Activated naive CD8-positive, alpha-beta T cell (primary cell): ENCODE measurements at regions not wholly inside any gene's neighbourhood (a gene's known extent, or its start where the extent isn't known, plus 50 kb on each side); places are given as distances from the start of the nearest gene placed in this dataset.

Source experiments
- H3K27ac Mint-ChIP-seq: one replicate; pipeline ENCODE4 v1.8.0; 2021; ENCODE audit warnings: mixed read lengths
- H3K27me3 Mint-ChIP-seq: one replicate; pipeline ENCODE4 v1.8.0; 2021; ENCODE audit warnings: mixed read lengths
- H3K36me3 Mint-ChIP-seq: one replicate; pipeline ENCODE4 v1.8.0; 2021; ENCODE audit warnings: mixed read lengths
- H3K4me1 Mint-ChIP-seq: one replicate; pipeline ENCODE4 v1.8.0; 2021; ENCODE audit warnings: low read depth, mixed read lengths
- H3K4me3 Mint-ChIP-seq: one replicate; pipeline ENCODE4 v1.8.0; 2021; ENCODE audit warnings: mild to moderate bottlenecking, mixed read lengths
- H3K9me3 Mint-ChIP-seq: one replicate; pipeline ENCODE4 v1.8.0; 2021; ENCODE audit warnings: low read depth, mixed read lengths

GRCh38 chr1:235043234-235043633 lies 85.4 kb downstream of the TOMM20 start:
- Mint-ChIP-seq H3K27me3 (no peaks in the 10 kb centered on the region), H3K4me3 (no peak overlapping the region), H3K36me3 (peaks cover 5% of the 10 kb centered on the region), H3K27ac (no peak overlapping the region), H3K9me3 (peaks cover 9% of the 10 kb centered on the region), H3K4me1 (peaks cover 18% of the 10 kb centered on the region)

DNA sequence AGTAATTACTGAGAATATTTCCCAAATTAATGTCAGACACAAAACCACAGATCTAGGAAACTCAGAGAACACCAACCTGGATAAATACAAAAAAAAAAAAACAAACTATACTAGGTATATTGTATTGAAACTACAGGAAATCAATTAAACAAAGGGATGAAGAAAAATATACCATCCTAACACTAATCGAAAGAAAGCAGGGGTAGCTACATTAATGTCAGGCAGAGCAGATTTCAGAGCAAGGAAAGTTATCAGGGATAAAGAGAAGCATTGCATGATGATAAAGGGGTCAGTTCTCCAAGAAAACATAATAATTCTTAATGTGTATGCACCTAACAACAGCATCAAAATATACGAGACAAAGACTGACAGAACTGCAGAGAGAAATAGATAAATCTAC lies 89.9 kb downstream of the TOMM20 start:
- Mint-ChIP-seq H3K9me3 (peaks cover 13% of the 10 kb centered on the region), H3K4me1 (peaks cover 8% of the 10 kb centered on the region), H3K36me3 (peaks cover 9% of the 10 kb centered on the region), H3K27ac (no peak overlapping the region), H3K4me3 (no peak overlapping the region), H3K27me3 (no peaks in the 10 kb centered on the region)

GRCh38 chr1:235035928-235036327 lies 92.7 kb downstream of the TOMM20 start:
- Mint-ChIP-seq H3K4me1 (peaks cover 2% of the 10 kb centered on the region), H3K4me3 (no peak overlapping the region), H3K27me3 (no peaks in the 10 kb centered on the region), H3K27ac (no peak overlapping the region), H3K36me3 (peaks cover 9% of the 10 kb centered on the region), H3K9me3 (peaks cover 13% of the 10 kb centered on the region)

DNA sequence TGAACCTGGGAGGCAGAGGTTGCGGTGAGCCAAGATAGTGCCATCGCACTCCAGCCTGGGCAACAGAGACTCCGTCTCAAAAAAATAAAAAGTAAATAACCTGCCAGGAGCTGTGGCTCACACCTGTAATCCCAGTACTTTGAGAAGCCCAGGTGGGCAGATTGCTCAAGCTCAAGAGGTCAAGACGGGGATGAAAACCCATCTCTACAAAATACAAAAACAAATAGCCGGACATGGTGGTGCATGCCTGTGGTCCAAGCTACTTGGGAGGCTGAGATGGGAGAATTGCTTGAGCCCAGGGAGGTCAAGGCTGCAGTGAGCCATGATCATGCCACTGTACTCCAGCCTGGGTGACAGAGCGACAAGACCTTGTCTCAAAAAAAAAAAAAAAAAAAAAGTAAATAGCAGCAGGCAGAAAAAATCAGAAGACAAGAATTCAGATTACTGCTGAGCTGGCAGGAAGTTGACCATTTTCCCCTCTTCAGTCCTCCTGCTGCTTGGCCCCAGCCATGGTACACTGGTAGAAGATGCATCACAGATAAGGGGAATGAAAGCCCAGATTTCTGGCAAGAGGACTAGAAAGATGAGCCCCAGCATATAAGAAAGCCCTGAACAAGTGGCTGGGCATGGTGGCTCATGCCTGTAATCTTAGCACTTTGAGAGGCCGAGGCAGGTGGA lies 97.6 kb downstream of the TOMM20 start:
- Mint-ChIP-seq H3K27me3 (no peaks in the 10 kb centered on the region), H3K9me3 (peaks cover 3% of the 10 kb centered on the region), H3K4me3 (no peak overlapping the region), H3K27ac (no peak overlapping the region), H3K36me3 (no peaks in the 10 kb centered on the region), H3K4me1 (peaks cover 2% of the 10 kb centered on the region)

DNA sequence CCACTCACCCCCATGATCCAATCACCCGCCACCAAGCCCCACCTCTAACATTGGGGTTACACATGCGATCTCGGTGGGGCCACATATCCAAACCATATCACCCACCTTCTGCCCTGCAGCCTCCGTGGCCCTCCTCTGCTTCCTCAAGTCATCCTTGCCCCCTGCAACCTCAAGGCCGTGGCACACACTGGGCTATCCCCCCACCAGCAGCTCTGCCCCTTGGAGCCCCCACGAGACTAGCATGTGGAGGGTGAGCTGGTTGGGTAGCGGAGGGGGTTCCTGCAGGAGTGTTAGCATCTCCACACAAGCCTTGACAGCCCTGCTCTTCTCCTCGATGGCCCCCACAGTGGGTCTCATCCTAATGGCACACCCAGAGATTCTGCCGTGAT lies 100.8 kb downstream of the TOMM20 start:
- Mint-ChIP-seq H3K27me3 (no peaks in the 10 kb centered on the region), H3K36me3 (no peaks in the 10 kb centered on the region), H3K4me1 (peaks cover 3% of the 10 kb centered on the region), H3K9me3 (peaks cover 3% of the 10 kb centered on the region), H3K27ac (no peak overlapping the region), H3K4me3 (no peak overlapping the region)

- H3K27ac Mint-ChIP-seq: no peak overlapping the region
- peaks cover 8% of the 10 kb centered on the region for H3K4me1 Mint-ChIP-seq
- H3K27me3 Mint-ChIP-seq: no peaks in the 10 kb centered on the region
- no peaks in the 10 kb centered on the region for H3K36me3 Mint-ChIP-seq
- H3K4me3 Mint-ChIP-seq: peak overlapping the region; percentile 11
- H3K9me3 Mint-ChIP-seq: peaks cover 3% of the 10 kb centered on the region
These were observed 101.4 kb downstream of the TOMM20 start for GRCh38 chr1:235027076-235027861.

GRCh38 chr1:235025422-235025984 lies 103.1 kb downstream of the TOMM20 start:
- Mint-ChIP-seq H3K27me3 (no peaks in the 10 kb centered on the region), H3K4me3 (no peak overlapping the region), H3K27ac (no peak overlapping the region), H3K4me1 (peaks cover 9% of the 10 kb centered on the region), H3K9me3 (peaks cover 3% of the 10 kb centered on the region), H3K36me3 (no peaks in the 10 kb centered on the region)

GRCh38 chr1:235024711-235025421 lies 103.8 kb downstream of the TOMM20 start:
- Mint-ChIP-seq H3K27me3 (no peaks in the 10 kb centered on the region), H3K4me3 (no peak overlapping the region), H3K9me3 (peaks cover 3% of the 10 kb centered on the region), H3K4me1 (peaks cover 11% of the 10 kb centered on the region), H3K27ac (no peak overlapping the region), H3K36me3 (no peaks in the 10 kb centered on the region)

- peaks cover 3% of the 10 kb centered on the region for H3K9me3 Mint-ChIP-seq
These were observed 104.8 kb downstream of the TOMM20 start for GRCh38 chr1:235023711-235024439.

DNA sequence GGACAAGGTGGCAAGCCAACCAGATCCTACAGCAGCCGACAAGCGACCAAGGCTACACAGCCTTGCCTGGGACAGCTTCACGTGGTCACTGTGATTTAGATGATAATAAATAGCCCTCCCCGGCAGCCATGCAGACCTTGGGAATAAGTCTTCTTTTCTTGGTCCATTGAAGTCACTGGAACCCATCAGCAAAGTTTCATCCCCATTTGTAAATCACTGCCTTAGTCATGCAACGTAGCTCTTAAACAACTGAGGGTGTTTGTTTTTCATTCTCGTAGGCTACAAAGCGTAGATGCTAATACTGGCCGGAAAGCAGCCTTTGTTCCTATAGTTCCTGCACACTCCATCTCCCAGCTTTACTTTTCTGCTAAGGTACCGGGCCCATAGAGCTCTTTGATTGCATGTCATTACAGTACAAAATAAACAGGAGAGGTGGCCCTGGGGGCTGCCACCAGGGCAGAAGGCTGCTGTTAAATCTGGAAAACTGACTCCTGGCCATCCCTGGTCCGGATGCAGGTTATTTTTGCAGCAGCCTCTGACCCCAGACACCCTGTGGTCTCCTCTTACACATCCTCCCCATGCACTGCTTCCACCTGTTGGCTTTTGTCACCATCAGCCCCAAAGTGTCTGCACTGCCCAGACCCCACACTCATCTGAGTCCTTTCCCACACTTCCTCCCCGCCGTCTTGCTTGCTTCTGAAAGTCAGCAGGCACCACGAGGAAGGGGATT lies 105.5 kb downstream of the TOMM20 start:
- Mint-ChIP-seq H3K36me3 (peaks cover 5% of the 10 kb centered on the region), H3K9me3 (peaks cover 5% of the 10 kb centered on the region), H3K4me1 (peaks cover 26% of the 10 kb centered on the region), H3K4me3 (no peak overlapping the region), H3K27ac (no peak overlapping the region), H3K27me3 (no peaks in the 10 kb centered on the region)

More at GRCh38 chr1:235023711-235024439, 104.8 kb downstream of the TOMM20 start:
- Mint-ChIP-seq H3K27ac (no peak overlapping the region), H3K4me3 (no peak overlapping the region), H3K36me3 (no peaks in the 10 kb centered on the region), H3K27me3 (no peaks in the 10 kb centered on the region), H3K4me1 (peaks cover 20% of the 10 kb centered on the region)

- H3K27me3 Mint-ChIP-seq: no peaks in the 10 kb centered on the region
- peaks cover 5% of the 10 kb centered on the region for H3K36me3 Mint-ChIP-seq
- no peak overlapping the region for H3K4me3 Mint-ChIP-seq
- H3K4me1 Mint-ChIP-seq: peaks cover 32% of the 10 kb centered on the region
- peak overlapping the region; percentile 12 for H3K27ac Mint-ChIP-seq
- H3K9me3 Mint-ChIP-seq: peaks cover 7% of the 10 kb centered on the region
These were observed 106.2 kb downstream of the TOMM20 start for GRCh38 chr1:235022341-235022980.

GRCh38 chr1:235021815-235022214 lies 106.8 kb downstream of the TOMM20 start:
- H3K4me3 Mint-ChIP-seq: no peak overlapping the region
- H3K9me3 Mint-ChIP-seq: peaks cover 4% of the 10 kb centered on the region
- peaks cover 5% of the 10 kb centered on the region for H3K36me3 Mint-ChIP-seq
- no peak overlapping the region for H3K27ac Mint-ChIP-seq
- H3K4me1 Mint-ChIP-seq: peaks cover 39% of the 10 kb centered on the region
- H3K27me3 Mint-ChIP-seq: no peaks in the 10 kb centered on the region

DNA sequence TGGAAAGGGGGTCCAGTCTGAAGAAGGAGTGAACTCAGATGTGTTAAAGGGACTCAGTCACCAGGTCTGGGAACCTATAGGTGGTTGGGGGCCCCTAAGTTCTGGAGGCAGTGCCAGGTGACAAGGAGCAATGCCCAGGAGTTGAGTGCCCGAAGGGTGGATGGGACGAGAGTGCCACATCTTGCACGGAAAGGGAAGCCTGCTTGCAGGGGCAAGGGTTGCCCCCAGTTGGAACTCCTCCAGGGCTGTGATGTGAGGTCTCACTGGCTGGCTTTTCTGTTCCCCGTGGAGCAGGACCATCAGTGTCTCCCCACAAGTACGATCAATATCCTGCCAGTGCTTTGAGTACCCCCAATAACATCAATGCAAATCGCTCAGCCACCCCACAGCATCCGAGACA lies 107.3 kb downstream of the TOMM20 start:
- no peak overlapping the region for H3K27ac Mint-ChIP-seq
- H3K36me3 Mint-ChIP-seq: peaks cover 5% of the 10 kb centered on the region
- peaks cover 4% of the 10 kb centered on the region for H3K9me3 Mint-ChIP-seq
- no peaks in the 10 kb centered on the region for H3K27me3 Mint-ChIP-seq
- H3K4me3 Mint-ChIP-seq: no peak overlapping the region
- H3K4me1 Mint-ChIP-seq: peaks cover 41% of the 10 kb centered on the region
